Activated B cell treated with CpG ODN at 0.5 μM for 24 hours (primary cell): ENCODE measurements at regions not wholly inside any gene's neighbourhood (a gene's known extent, or its start where the extent isn't known, plus 50 kb on each side); places are given as distances from the start of the nearest gene placed in this dataset.

ENCODE experiments used
- ATAC-seq: fragments of 200-7000 bp; cut with Tn5 transposase; one replicate; pipeline ENCODE4 v1.10.0; 2021; ENCODE audit warnings: low read depth, mild to moderate bottlenecking, moderate library complexity
- CTCF ChIA-PET: fragments of 350-600 bp; sonication (Branson Sonifier 250); formaldehyde crosslinking; loops from one replicate; lab custom pipeline; 2021; ENCODE audit warnings: antibody characterized with exemption; lab: Charles Lee
- POLR2A ChIA-PET: fragments of 350-600 bp; sonication (Branson Sonifier 250); formaldehyde crosslinking; loops from one replicate; lab custom pipeline; 2021; ENCODE audit warnings: antibody characterized with exemption; lab: Charles Lee
- DNase-seq: peaks from one replicate; pipeline ENCODE4 v3.0.0; 2022
- H3K27ac Mint-ChIP-seq: one replicate; pipeline ENCODE4 v1.8.0; 2020; ENCODE audit warnings: mixed read lengths
- H3K27me3 Mint-ChIP-seq: one replicate; pipeline ENCODE4 v1.8.0; 2021; ENCODE audit warnings: mixed read lengths
- H3K36me3 Mint-ChIP-seq: one replicate; pipeline ENCODE4 v1.8.0; 2021; ENCODE audit warnings: low read depth, mixed read lengths
- H3K4me1 Mint-ChIP-seq: one replicate; pipeline ENCODE4 v1.8.0; 2021; ENCODE audit warnings: mixed read lengths
- H3K4me3 Mint-ChIP-seq: one replicate; pipeline ENCODE4 v1.8.0; 2020; ENCODE audit warnings: mild to moderate bottlenecking, mixed read lengths
- H3K9me3 Mint-ChIP-seq: one replicate; pipeline ENCODE4 v1.8.0; 2020; ENCODE audit warnings: mixed read lengths
- CTCF ChIP-seq: fragments of 200-600 bp; IDR thresholded peaks from one replicate; pipeline ENCODE4 v1.8.0; 2022; ENCODE audit warnings: antibody characterized with exemption, mild to moderate bottlenecking
- intact Hi-C: fragments of 100-400 bp; cut with micrococcal nuclease; formaldehyde crosslinking; loops from one replicate; pipeline ENCODE4 v1.15.1; 2024

DNA sequence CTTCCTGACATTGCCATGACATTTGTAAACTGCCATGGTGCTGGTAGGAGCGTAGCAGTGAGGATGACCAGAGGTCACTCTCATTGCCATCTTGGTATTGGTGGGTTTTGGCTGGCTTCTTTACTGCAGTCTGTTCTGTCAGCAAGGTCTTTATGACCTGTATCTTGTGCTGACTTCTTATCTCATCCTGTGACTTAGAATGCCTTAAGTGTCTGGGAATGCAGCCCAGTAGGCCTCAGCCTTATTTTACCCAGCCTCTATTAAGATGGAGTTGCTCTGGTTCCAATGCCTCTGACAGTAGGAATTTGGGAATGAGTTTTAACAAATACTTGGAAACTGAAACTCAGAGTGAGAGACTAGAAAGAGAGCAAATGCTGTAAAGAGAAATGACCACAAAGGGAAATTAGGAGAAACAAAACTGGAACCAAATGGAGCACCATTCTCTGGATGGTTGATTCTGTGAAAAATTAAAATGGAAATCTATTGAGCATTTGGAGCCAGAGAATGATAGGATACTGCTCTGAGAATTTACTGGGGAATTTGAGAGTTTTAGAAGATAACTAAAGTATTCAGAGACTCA is 50.1 kb upstream of the RHOU start:
- peaks cover 41% of the 10 kb centered on the region for H3K27me3 Mint-ChIP-seq
- CTCF ChIA-PET: no interaction called here

More for the DNA sequence above, 50.1 kb upstream of the RHOU start:
- Mint-ChIP-seq H3K36me3 (no peaks in the 10 kb centered on the region), H3K27ac (no peak overlapping the region), H3K4me1 (no peaks in the 10 kb centered on the region), H3K9me3 (no peaks in the 10 kb centered on the region), H3K4me3 (no peak overlapping the region)
- intact Hi-C loops: no loop called here
- POLR2A ChIA-PET: no interaction called here
- ATAC-seq (no peak), DNase-seq (no peak)
- TF ChIP-seq CTCF: no peak
